ENCODE measurements at regions not wholly inside any gene's neighbourhood (a gene's known extent, or its start where the extent isn't known, plus 50 kb on each side); places are given as distances from the start of the nearest gene placed in this dataset.
"Not testable (repeated sequence)": the region's sequence is repeated elsewhere in the genome, so short reads cannot be mapped to it uniquely, and the experiment has no call there.

GRCh38 chr2:167843217-167843616, 404.2 kb downstream of the STK39 start:
- WGBS = 100% methylated on average over 1 of the region's 1 CpG
- no peaks in the 10 kb centered on the region for H3K9me3 ChIP-seq

GRCh38 chr2:167842047-167842446, 405.3 kb downstream of the STK39 start:
- TF ChIP-seq POLR2A (IDR thresholded peaks at IDR 0.05; ENCODE audit: low read depth) (no peak), POLR2AphosphoS5 (IDR thresholded peaks at IDR 0.05) (no peak), EP300 (IDR thresholded peaks at IDR 0.05) (no peak), CTCF (IDR thresholded peaks at IDR 0.05) (no peak)
- Histone ChIP-seq H3K36me3 (no peaks in the 10 kb centered on the region), H3K4me3 (no peak overlapping the region), H3K27ac (replicated peaks in 1 of 4) (no peak overlapping the region), H3K9me3 (no peaks in the 10 kb centered on the region), H3K4me1 (no peaks in the 10 kb centered on the region), H3K27me3 (no peaks in the 10 kb centered on the region)
- DNase-seq (ENCODE audit: extremely low spot score) = no peak
- intact Hi-C loops (cut with DNase I) = no loop called here
- 78% methylated on average over 1 of the region's 1 CpG for WGBS

More at GRCh38 chr2:167843217-167843616, 404.2 kb downstream of the STK39 start:
- H3K4me1 ChIP-seq = no peaks in the 10 kb centered on the region
- no peaks in the 10 kb centered on the region for H3K36me3 ChIP-seq
- no peak overlapping the region for H3K4me3 ChIP-seq
- no peak for TF ChIP-seq POLR2AphosphoS5 (IDR thresholded peaks at IDR 0.05)
- no peak for TF ChIP-seq POLR2A (IDR thresholded peaks at IDR 0.05; ENCODE audit: low read depth)
- TF ChIP-seq EP300 (IDR thresholded peaks at IDR 0.05) = no peak
- TF ChIP-seq CTCF (IDR thresholded peaks at IDR 0.05) = no peak
- intact Hi-C loops (cut with DNase I) = no loop called here
- no peak for DNase-seq (ENCODE audit: extremely low spot score)
- no peaks in the 10 kb centered on the region for H3K27me3 ChIP-seq
- H3K27ac ChIP-seq (replicated peaks in 1 of 4) = no peak overlapping the region

- H3K4me3 ChIP-seq; H3K27me3 ChIP-seq; H3K9me3 ChIP-seq; H3K36me3 ChIP-seq; H3K27ac ChIP-seq (replicated peaks in 1 of 4); H3K4me1 ChIP-seq; DNase-seq (ENCODE audit: extremely low spot score); intact Hi-C loops (cut with DNase I): not testable (repeated sequence)
- 100% methylated on average over 7 of the region's 8 CpGs for WGBS
Observed at GRCh38 chr2:167835290-167835689, 412.1 kb downstream of the STK39 start.

GRCh38 chr2:167834707-167835106, 412.7 kb downstream of the STK39 start:
- no peaks in the 10 kb centered on the region for H3K36me3 ChIP-seq
- no peaks in the 10 kb centered on the region for H3K9me3 ChIP-seq
- H3K4me1 ChIP-seq = no peaks in the 10 kb centered on the region
- 98% methylated on average over 5 of the region's 5 CpGs for WGBS
- H3K4me3 ChIP-seq = no peak overlapping the region
- TF ChIP-seq EP300 (IDR thresholded peaks at IDR 0.05) (no peak), POLR2AphosphoS5 (IDR thresholded peaks at IDR 0.05) (no peak), POLR2A (IDR thresholded peaks at IDR 0.05; ENCODE audit: low read depth) (no peak), CTCF (IDR thresholded peaks at IDR 0.05) (no peak)
- DNase-seq (ENCODE audit: extremely low spot score) = no peak
- intact Hi-C loops (cut with DNase I) = no loop called here
- H3K27me3 ChIP-seq = no peaks in the 10 kb centered on the region
- H3K27ac ChIP-seq (replicated peaks in 1 of 4) = no peak overlapping the region

- intact Hi-C loops (cut with DNase I) = no loop called here
- no peaks in the 10 kb centered on the region for H3K4me1 ChIP-seq
- 70% methylated on average over 4 of the region's 4 CpGs for WGBS
- TF ChIP-seq POLR2AphosphoS5 (IDR thresholded peaks at IDR 0.05) = no peak
- no peak for TF ChIP-seq CTCF (IDR thresholded peaks at IDR 0.05)
- no peak for TF ChIP-seq EP300 (IDR thresholded peaks at IDR 0.05)
- TF ChIP-seq POLR2A (IDR thresholded peaks at IDR 0.05; ENCODE audit: low read depth) = no peak
- no peaks in the 10 kb centered on the region for H3K36me3 ChIP-seq
- DNase-seq (ENCODE audit: extremely low spot score) = no peak
- H3K27me3 ChIP-seq = no peaks in the 10 kb centered on the region
- H3K4me3 ChIP-seq = no peak overlapping the region
- no peaks in the 10 kb centered on the region for H3K9me3 ChIP-seq
- no peak overlapping the region for H3K27ac ChIP-seq (replicated peaks in 1 of 4)
Observed at GRCh38 chr2:167833294-167833693, 414.1 kb downstream of the STK39 start.

Data from esophagus muscularis mucosa (tissue), 4 donors.